NCI-H1930 (cell line): ENCODE measurements at regions not wholly inside any gene's neighbourhood (a gene's known extent, or its start where the extent isn't known, plus 50 kb on each side); places are given as distances from the start of the nearest gene placed in this dataset.

ENCODE experiments used
- DNase-seq, 2 experiments: peaks; one replicate each; lab custom pipeline; 2025; lab: John Stamatoyannopoulos, UW

DNA sequence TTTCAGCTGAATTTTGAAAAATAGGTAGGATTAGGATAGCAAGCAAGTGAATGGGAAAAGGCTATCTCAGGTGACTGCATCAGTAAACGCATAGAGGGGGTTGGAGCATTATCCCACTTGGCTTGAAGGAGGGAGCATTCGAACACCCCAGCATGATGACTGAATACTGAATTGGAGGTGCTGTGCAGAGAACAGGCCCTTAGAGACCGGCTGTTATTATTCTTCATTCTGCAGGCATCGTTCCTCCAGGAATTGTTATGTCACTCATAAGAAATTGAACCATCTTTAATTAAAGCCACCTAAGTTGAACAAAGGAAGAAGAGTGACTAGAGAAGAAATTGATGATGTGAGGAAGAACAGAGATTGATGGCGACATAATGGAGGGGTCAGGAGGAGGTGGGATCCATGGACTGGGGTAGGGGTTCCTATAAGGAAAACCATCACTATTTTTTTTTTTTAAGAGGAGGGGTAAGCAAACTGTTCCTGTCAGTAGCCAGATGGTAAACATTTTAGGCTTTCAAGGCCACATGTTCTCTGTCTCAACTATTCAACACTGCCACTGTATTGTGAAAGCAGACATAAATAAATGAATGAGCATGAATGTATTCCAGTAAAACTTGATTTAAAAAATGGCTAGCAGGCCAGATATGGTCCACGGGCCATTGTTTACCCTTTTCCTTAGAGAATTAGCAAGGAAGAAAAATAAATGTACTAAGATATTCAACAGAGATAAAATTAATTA, 264.7 kb upstream of the TAC1 start:
- no peak for DNase-seq

- no peak for DNase-seq
Observed at GRCh38 chr7:97468493-97468892, 263.4 kb upstream of the TAC1 start.

- DNase-seq: no peak
Observed at GRCh38 chr7:97470726-97471125, 261.2 kb upstream of the TAC1 start.

GRCh38 chr7:97471491-97471890, 260.4 kb upstream of the TAC1 start:
- no peak for DNase-seq

DNA sequence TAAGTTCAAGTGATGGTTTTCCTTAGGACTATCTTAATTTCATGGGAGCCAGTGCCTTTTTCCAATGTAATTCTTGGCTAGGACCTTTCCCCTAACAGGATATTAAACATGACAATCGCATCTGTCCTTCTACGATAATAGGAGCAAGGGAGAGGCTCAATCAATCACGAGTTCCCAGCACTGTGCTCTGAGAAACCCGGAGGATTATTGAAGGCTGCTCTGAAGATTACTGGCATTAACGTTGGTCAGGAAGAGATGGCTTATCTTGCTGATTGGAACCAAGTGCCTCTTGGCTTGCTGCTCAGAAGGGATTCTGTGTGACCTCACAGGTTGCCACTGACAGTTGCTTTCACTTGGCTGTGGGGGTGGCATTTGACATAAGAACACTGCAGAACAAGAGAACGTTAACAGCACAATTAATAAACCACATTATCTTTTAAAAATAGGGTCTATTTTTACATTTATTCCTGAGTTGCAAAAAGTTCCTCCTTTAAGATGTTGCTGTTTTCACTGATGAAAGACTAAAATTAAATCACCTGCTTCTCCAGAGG, 252.1 kb upstream of the TAC1 start:
- DNase-seq: no peak

GRCh38 chr7:97480772-97481390, 251.0 kb upstream of the TAC1 start:
- no peak for DNase-seq

DNA sequence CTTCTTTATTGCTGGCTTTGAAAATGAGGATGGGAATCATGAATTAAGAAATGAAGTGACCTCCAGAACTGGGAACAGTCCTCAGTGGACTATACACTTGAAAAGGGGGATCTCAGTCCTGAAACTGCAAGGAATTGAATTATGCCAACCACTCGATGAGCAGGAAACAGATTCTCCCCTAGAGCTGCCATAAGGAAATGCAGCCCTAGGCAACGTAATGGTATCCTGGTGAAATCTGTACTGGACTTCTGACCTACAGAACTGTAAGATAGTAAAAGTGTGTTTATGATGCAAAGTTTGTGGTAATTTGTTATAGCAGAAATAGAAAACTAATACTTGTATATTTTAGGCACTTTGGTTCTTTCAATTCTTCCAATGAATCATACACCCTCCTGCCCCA, 236.4 kb upstream of the TAC1 start:
- DNase-seq: no peak

DNA sequence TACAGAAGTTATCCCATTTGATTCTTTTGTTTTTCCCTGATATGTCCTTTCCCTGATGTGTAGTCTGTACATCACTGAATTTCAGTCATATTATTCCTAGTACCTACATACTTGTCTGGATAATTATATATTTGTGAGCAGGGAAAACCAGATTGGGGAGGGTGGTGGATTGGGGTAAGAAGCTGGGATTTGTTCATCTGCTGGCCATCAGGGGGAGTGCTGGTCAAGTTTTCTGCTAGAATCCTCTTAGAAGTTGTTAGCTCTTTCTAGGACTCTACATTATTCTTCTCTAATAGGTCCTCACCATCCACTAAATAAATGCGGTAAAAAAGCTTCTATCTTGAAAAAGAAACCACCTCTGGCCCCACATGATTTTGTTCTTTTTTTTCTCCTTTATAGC, 232.7 kb upstream of the TAC1 start:
- DNase-seq: no peak

GRCh38 chr7:97503367-97504094, 228.4 kb upstream of the TAC1 start:
- no peak for DNase-seq

GRCh38 chr7:97506728-97507127, 225.2 kb upstream of the TAC1 start:
- no peak for DNase-seq

DNA sequence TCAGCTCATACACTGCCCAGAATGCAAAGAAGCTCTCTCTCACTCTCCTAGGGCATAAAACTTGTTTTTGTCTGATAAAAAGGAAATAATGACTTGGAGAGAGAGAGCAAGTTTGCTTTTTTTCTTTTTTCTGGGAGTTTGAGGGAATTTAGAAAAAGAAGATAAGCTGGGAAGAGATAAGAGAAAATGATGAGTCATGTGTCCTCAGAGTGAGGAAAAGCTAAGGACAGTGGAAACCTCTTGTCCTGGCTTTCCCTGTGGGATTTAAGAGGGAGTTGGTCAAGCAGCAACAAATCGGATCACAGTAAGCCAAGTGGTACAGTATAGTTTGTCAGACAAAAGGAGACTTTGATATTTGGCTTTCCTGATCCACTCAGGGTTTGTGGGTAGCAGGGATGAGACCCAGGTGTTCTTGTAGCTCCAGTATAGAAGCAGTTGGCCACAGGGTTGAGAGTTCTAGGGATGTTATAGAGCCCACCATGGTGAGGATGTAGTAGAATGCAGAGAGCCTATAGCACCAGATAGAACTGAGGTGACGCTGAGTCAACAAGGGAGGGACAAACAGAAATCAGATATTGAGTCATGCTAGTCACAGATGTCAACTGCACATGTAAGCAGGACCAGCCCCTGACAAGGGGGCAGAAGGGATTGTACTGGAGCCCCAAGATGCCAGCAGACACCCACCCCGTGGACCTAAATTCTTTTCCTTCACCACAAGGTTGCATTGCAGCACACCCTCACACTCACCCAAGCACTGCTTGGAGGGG, 219.3 kb upstream of the TAC1 start:
- no peak for DNase-seq

DNA sequence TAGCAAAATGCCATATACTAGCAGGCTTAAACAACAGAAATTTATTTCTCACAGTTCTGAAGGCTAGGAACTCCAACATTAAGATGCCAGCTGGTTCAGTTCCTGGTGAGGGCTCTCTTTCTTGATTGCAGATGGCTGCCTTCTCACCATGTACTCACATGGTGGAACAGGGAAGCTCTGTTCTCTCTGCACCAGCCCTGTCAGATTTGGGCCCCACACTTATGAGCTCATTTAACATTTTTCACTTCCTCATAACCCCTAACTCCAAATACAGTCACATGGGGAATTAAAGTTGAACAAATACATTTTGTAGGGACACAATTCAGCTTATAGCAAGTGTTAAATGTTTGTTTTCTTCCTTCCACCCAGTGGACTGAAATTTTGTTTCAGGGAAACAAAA, 218.6 kb upstream of the TAC1 start:
- DNase-seq: no peak

DNA sequence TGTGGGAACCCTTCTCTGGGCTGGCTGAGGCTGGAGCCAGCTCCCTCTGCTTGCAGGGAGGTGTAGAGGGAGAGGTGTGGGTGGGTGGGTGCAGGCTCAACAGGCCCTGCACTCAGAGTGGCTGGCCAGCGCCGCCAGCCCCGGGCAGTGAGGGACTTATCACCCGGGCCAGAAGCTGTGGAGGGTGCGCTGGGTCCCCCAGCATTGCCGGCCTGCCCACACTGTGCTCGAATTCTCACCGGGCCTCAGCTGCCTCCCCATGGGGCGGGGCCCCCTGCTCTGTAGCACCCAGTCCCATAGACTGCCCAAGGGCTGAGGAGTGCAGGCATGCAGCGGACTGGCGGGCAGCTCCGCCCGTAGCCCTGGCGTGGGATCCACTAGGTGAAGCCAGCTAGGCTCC, 190.7 kb upstream of the TAC1 start:
- DNase-seq: no peak

- DNase-seq: peak in 1 of 2 experiments; percentile 22
Observed at GRCh38 chr7:97555857-97556421, 175.9 kb upstream of the TAC1 start.

DNA sequence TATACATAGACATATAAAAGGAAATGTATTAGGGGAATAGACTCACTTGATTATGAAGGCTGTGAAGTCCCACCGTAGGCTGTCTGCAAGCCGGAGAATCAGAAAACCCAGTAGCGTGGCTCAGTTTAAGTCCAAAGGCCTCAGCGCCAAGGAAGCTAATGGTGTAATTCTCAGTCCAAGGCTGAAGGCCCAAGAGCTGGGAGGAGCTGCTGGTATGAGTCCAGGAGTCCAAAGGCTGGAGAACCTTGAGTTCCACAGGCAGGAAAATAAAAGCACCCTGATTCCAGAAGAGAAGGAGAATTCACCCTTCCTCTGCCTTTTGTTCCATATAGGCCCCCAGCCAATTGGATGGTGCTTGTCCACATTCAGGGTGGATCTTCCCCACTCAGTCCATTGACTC, 166.2 kb upstream of the TAC1 start:
- DNase-seq: no peak

GRCh38 chr7:97573065-97573464, 158.8 kb upstream of the TAC1 start:
- DNase-seq: no peak

DNA sequence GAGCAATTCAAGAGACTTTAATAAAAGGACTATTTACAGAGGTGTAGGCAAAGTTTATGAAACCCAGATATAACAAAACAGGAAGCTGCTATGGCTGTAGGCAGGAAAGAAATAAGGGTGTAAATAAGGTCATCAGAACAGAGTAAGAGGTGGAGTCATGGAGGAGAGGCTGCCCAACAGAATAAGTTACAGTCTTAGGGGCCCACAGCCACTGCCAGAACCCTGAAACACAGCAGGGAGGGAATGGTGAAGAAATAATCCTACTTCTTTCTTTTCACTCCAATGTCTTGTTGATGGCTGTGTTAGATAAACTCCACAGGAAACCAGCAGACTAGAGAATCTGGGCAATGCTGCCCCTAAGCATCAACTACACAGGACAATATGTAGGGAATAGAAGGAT, 155.8 kb upstream of the TAC1 start:
- DNase-seq: no peak

DNA sequence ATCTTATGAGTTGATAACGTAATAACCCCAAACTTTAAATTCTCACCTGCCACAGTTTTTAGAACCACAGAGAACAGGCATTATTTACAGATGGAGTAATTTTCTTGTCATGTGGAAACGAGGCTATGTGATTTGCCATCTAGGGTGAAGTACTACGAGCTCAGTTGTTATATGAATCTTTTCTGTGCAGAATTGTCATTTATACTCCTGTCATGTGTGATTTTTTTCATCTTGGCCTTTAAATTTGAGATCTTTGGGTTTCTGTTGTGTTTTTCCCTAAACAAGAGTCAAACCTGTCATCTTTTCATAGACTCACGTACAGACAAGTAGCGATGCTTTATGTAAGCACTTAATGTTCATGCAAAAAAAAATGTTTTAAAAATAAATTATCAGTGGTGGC, 153.7 kb upstream of the TAC1 start:
- DNase-seq: no peak

DNA sequence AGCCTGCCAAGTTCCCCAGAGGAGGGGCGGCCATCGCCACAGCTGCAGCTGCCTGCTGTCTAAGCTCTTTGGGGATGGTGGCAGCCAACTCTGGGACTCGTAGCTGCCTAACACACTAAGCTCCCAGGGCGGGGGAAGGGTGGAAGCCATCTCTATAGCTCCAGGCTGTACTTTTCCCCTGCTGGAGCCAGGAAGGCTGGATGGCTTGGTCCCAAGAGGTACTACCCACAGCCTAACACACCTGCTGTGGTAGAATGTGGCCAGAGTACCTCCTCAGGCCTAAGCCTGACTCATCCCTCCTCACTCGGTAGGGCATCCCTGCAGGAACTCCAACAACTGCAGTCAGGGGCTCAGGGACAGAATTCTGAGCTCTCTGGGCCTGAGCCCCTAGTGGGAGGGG, 151.7 kb upstream of the TAC1 start:
- no peak for DNase-seq

- no peak for DNase-seq
Observed at GRCh38 chr7:97595439-97595838, 136.4 kb upstream of the TAC1 start.

DNA sequence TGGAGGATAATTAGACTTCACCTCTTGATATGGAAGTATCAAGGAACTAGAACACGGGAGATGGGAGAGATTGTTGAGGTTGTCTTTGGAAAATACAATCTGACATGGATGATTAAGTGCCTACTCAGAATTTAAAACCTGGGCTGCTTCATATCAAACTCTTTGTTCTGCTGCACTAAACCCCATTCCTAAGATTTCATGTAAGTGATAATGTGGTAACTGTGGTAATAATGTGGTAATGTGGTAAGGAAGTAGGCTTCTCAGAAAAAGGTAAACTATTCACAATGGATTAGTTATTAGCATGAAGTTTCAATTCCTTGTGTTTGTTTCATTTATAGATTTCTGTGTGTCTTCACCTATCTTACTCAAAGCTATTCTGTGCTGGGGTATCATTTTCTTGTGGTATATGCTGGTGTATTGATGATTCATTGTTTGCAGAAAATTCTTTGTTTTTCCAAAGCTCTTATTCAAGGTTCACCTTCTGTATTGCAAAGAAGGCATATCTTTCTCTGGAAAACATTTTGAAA, 129.9 kb upstream of the TAC1 start:
- DNase-seq: no peak

DNA sequence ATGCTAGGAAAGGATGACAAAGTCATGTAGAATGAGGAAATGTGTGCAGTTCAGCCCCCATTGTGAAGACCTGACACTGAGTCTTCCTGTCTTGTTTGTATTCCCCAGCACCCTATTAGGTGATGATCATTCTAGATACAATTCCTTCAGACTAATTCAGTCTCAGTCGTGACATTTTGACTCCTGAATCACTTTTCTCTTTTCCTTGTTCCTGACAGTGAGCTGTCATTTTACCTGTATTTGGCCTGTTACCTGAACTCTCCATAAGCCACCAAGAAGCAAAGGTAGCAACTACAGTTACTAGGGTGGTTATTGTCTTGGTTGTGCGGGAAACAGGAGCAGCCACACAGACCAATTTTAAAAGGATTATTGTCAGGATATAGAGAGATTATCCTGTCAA, 111.4 kb upstream of the TAC1 start:
- DNase-seq: no peak
